Caki2 (cell line): ENCODE measurements at regions not wholly inside any gene's neighbourhood (a gene's known extent, or its start where the extent isn't known, plus 50 kb on each side); places are given as distances from the start of the nearest gene placed in this dataset.

Experiments used
- DNase-seq: peaks from one replicate; pipeline ENCODE4 v3.0.0-alpha.2; 2015; ENCODE audit warnings: low read depth
- in situ Hi-C: cut with HindIII; loops from 2 replicates; pipeline ENCODE4 v1.10.0; 2016; ENCODE audit warnings: low sequenced_read_pairs, low pct_unique_long_range_greater_than_20kb, mixed read lengths

GRCh38 chr15:37865687-37866086 is 68.8 kb upstream of the TMCO5A start:
- in situ Hi-C loops: no loop called here
- DNase-seq: no peak

GRCh38 chr15:37870711-37871110 is 63.7 kb upstream of the TMCO5A start:
- in situ Hi-C loops: no loop called here

GRCh38 chr15:37872661-37873060 is 61.8 kb upstream of the TMCO5A start:
- no peak for DNase-seq
- in situ Hi-C loops: no loop called here

More at GRCh38 chr15:37870711-37871110, 63.7 kb upstream of the TMCO5A start:
- no peak for DNase-seq

- DNase-seq: no peak
- in situ Hi-C loops: no loop called here
Measured at GRCh38 chr15:37873336-37873735, 61.1 kb upstream of the TMCO5A start.

GRCh38 chr15:37876900-37877299 is 57.5 kb upstream of the TMCO5A start:
- in situ Hi-C loops: no loop called here
- DNase-seq: no peak

- DNase-seq: no peak
Measured at GRCh38 chr15:37877851-37878741, 56.3 kb upstream of the TMCO5A start.

GRCh38 chr15:37880009-37880834 is 54.2 kb upstream of the TMCO5A start:
- in situ Hi-C loops: no loop called here
- DNase-seq: peak; percentile 50

More at GRCh38 chr15:37877851-37878741, 56.3 kb upstream of the TMCO5A start:
- in situ Hi-C loops: no loop called here

- DNase-seq: no peak
- in situ Hi-C loops: no loop called here
Measured at GRCh38 chr15:37880835-37881153, 53.6 kb upstream of the TMCO5A start.

- no peak for DNase-seq
- in situ Hi-C loops: no loop called here
Measured at GRCh38 chr15:37881237-37882013, 53.0 kb upstream of the TMCO5A start.

- in situ Hi-C loops: no loop called here
- no peak for DNase-seq
Measured at GRCh38 chr15:37882640-37883039, 51.8 kb upstream of the TMCO5A start.
